Stimulated activated CD4-positive, alpha-beta T cell treated with anti-CD3 and anti-CD28 coated beads, Interleukin-4, amount 100 ng/mL, for 4 hours (primary cell): ENCODE measurements at regions not wholly inside any gene's neighbourhood (a gene's known extent, or its start where the extent isn't known, plus 50 kb on each side); places are given as distances from the start of the nearest gene placed in this dataset.

Experiments
- DNase-seq, 2 experiments: peaks; one replicate each; pipeline ENCODE4 v3.0.0-alpha.2; 2020

DNA sequence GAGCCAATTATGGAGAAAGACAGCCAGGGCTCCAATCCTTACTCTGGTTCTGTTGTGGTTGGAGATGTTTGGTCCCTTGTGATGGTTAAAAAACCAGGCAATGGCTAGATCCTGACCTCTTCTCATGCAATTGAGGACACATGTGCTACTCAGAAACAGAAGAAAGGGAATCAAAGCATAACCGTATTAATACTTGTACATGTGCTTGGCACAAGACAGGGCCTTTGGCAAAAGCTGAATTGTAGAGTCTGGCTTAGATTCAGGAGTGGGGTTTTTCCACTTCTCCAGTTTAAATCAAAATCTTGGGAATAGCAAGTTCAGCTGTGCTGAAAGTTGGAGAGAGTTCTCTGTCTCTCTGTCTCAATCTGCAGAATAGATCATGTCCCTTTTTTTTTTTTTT is 80.1 kb upstream of the E2F8 start:
- DNase-seq, result no peak

DNA sequence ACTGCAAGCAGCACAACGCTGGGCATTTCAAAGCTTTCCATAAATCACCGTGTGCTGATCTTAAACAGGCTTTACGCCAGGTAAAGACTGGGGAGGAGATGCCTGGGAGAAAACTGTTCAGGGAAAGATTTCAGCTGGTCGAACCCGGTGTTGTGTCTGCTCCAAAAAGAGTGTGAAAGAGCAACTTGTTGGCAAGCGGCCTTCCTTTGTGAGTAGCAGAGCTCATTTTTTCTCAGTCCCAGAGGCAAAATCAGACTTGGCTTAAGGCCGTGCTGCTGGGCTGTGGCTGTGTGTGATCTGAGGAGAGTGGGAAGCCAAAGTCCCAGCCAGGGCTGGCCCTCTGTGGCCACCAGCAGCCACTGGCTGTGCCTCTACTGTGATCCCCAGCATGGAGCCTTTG is 75.7 kb upstream of the E2F8 start:
- DNase-seq, result no peak

DNA sequence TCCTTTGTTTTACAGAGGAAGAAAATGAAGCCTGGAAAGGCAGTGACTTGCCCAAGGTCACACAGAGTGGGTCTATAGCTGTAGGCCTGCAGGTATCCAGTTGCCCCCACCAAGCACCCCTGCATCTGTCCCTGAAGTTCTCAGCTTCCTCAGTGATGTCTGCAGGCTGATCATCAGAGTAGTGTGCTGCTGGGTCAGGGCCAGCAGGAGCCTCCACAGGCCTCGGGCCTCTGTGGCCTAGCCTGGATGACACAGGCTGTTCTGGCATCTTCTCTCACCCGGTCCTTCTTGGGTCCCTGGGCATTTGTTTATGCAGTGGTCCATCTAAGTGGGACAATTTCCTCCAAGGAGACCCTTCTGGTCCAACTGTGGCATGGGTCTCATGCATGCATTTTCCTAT is 74.8 kb upstream of the E2F8 start:
- DNase-seq, result no peak

DNA sequence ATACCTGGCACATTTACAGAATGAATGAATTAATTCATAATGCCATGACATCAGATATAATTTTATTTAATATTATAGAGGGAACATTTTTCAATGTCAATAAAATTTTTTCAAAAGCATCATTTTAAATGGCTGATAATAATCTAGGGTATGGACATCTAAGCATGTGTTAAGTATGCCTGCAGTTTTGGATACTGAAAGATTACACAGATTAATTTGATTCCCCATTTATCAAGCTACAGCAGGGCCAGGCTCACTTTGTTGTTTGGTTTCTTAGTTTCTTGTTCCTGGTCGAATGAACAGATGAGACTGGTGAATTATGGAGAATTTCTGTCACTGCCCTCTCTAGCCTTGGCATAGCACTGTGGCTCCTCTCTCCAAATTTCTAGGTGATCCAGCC is 72.4 kb upstream of the E2F8 start:
- DNase-seq, result no peak

DNA sequence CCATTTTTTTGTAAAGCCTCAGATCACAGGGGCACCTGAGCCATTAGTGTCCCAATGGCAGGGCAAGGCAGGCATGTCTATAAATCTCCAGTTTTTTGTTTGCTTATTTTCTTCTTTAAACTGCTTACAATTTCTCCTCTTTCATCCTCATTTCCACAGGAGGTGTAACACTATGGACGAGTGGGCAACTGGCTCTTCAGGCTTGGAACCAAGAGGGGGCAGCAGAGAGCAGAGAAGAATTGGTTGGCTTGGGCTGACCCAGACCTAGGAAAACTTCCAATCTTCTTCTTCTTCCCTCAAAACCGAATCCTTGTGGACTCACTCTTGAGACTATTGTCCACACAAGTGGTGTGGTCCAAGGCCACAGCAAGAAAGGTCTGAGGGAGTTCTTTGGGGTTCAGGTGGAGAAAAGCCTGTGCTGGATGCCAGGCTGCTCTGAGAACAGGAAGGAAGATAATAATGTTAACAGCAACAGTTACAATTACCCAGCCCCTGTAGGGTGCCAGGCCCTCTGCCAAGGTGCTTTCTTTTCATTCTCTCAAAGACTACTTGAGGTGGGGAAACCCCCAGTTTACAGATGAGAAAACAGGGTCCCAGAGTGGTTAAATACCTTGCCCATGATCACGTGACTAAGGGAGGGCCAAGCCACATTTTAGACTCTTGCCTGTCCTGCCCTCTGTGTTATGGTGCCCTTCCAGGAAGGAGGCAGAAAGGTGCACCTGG is 70.7 kb upstream of the E2F8 start:
- peak in 1 of 2 experiments; percentile 18 for DNase-seq

DNA sequence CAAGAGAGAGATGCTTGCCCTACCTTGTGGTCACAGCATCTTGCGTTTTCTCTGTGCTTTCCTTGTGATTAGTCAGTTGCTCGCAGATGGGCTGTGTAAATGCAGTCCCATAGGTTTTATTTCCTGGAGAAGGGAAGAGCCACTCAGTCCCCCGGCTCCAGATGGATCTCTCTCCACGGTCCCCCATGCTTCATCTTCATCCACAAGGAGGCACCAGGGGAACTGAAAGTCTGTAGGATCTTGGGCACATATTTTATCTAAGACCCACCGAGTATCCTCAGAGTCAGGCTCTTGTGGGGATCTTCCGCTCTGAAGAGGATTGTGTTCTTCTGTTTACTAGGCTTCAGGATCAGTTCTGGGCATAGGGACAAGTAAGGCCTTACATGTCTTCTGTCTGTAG is 66.8 kb upstream of the E2F8 start:
- no peak for DNase-seq

DNA sequence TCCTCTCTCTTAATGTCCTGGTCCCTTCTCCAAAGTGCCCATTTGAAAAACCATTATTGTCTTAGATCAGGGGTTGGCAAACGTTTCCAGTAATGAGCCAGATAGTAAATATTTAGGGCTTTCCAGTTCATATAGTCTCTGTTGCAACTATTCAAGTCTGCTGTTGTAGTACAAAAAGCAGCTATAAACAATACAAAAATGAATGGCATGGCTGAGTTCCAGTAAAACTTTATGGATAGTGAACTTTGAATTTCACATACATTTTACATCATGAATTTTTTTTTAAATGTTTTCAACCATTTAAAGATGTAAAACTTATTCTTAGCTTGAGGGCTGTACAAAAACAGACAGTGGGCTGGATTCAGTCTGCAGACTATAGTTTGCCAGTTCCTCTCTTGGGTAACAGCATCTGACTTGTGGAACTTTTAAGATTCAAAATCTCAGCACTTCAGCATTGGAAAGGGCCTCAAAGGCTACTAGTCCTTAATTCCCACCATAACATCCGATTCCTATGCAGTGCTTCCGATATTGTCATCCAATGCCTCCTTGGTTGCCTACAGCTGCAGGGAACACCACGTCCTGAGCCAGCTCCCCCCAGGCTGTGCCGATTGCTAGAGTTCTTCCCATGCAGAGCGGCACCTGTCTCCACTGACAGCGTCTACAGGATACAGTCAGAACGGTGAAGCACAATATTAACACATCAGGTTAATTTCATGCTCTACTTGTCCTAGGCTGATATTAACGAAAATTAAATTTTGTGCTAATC is 65.6 kb upstream of the E2F8 start:
- no peak for DNase-seq

DNA sequence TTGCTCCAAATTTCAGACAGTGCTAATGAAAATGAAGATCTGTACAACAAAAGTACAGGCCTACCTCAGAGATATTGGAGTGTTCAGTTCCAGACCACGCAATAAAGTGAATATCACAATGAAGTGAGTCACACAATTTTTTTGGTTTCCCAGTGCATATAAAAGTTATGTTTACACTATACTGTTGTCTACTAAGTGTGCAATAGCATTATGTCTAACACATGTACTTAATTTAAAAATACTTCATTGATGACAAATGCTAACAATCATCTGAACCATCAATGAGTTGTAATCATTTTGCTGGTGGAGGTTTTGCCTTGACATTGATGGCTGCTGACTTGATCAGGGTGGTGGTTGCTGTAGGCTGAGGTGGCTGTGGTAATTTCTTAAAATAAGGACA is 60.6 kb upstream of the E2F8 start:
- no peak for DNase-seq

DNA sequence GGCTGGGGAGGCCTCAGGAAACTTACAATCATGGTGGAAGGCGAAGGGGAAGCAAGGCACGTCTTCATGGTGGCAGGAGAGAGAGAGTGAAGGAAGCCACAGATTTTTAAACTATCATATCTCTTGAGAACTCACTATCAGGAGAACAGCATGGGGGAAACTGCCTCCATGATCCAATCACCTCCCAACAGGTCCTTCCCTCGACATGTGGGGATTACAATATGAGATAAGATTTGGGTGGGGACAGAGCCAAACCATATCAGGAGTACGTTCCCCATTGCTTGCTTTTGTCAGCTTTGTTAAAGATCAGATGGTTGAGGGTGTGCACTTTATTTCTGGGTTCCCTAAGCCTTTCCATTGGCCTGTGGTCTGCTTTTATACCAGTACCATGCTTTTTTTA is 53.7 kb upstream of the E2F8 start:
- no peak for DNase-seq

DNA sequence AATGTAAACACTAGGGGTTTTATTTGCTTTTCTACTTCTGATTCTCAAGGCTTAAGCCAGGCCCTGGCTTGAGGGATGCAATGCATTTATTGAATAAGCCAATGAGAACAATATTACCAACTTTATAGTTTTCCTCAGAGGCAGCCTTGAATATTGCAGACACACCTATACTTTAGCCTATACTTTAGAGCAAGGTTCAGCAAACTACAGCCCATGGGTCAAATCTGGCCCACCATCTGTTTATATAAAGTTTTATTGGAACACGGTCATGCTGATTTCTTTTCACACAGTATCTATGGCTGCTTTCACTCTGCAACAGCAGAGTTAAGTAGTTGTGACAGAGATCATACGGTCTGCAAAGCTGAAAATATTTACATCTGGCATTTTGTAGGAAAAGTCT is 50.3 kb upstream of the E2F8 start:
- DNase-seq, result no peak
